Breast epithelium (tissue), 4 donors: ENCODE measurements at regions not wholly inside any gene's neighbourhood (a gene's known extent, or its start where the extent isn't known, plus 50 kb on each side); places are given as distances from the start of the nearest gene placed in this dataset.
"Not testable (repeated sequence)": the region's sequence is repeated elsewhere in the genome, so short reads cannot be mapped to it uniquely, and the experiment has no call there.

ENCODE experiments used
- DNase-seq, 2 donors: peaks; one replicate each; pipeline ENCODE4 v3.0.0-alpha.2; 2019; ENCODE audit warnings: low spot score in 2 of 2
- H3K27ac ChIP-seq, 2 donors: fragments of 200-600 bp; sonication (generic) in 1 of 2; one replicate each; pipeline ENCODE4 v1.5.1; 2016 to 2019; ENCODE audit warnings: mild to moderate bottlenecking in 1 of 2
- H3K27me3 ChIP-seq, 2 donors: fragments of 200-600 bp; sonication (generic) in 1 of 2; one replicate each; pipeline versions ENCODE4 v1.5.1 to v1.6.0; 2017 to 2019; ENCODE audit warnings: control low read depth in 1 of 2, mild to moderate bottlenecking in 1 of 2
- H3K36me3 ChIP-seq: fragments of 200-600 bp; one replicate; pipeline ENCODE4 v1.5.1; 2019
- H3K4me1 ChIP-seq, 2 donors: fragments of 200-600 bp; sonication (generic); one replicate each; pipeline ENCODE4 v1.5.1; 2016 to 2019; ENCODE audit warnings: control low read depth in 1 of 2
- H3K4me3 ChIP-seq, 3 donors: fragments of 200-600 bp; sonication (generic); 1 replicate in 2 of 3; 2 replicates in 1 of 3; pipeline ENCODE4 v1.5.1; 2016 to 2019; ENCODE audit warnings: mild to moderate bottlenecking in 3 of 3, moderate library complexity in 2 of 3
- H3K9me3 ChIP-seq, 2 donors: fragments of 200-600 bp; sonication (generic) in 1 of 2; one replicate each; pipeline ENCODE4 v1.5.1; 2016 to 2019; ENCODE audit warnings: control low read depth in 1 of 2
- POLR2A ChIP-seq: fragments of 450-650 bp; IDR thresholded peaks from one replicate; pipeline ENCODE4 v1.6.1; 2016; ENCODE audit warnings: antibody characterized with exemption, mild to moderate bottlenecking, moderate library complexity
- POLR2AphosphoS5 ChIP-seq, 3 donors: sonication (generic); formaldehyde crosslinking; IDR thresholded peaks; one replicate each; pipeline ENCODE4 v1.6.1; 2017; ENCODE audit warnings: antibody characterized with exemption in 3 of 3
- intact Hi-C: fragments of 100-400 bp; cut with DNase I; formaldehyde crosslinking; loops from one replicate; pipeline ENCODE4 v1.15.1; 2023; ENCODE audit warnings: low total_unique reads
- TF ChIP-seq, protein P1 (sequence below), 3 donors: fragments of 450-650 bp; IDR thresholded peaks; one replicate each; pipeline ENCODE4 v1.5.1; 2016 to 2017; ENCODE audit warnings: antibody characterized with exemption in 3 of 3, mild to moderate bottlenecking in 3 of 3, moderate library complexity in 3 of 3

DNA sequence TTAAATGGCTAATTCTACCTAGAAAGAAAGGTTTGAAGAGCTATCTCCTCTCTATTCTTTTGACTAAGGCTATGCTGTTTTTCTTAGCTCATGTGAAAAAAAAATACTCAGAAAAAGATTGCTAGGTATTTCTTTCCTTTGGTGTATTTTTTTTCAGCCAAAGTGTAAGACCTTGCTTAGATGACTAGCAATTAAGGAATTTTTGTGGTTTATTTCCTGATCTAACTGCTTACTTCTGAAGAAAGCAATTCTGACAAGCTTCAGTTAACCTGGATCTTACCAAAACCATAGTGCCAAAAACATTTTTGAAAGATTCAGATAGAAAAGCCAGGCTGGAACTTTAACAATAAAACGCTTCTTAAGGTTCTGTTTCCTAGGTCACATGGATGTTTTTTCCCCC, 315.6 kb downstream of the SOX2 start:
- Histone ChIP-seq H3K36me3 (no peaks in the 10 kb centered on the region), H3K9me3 (no peaks in the 10 kb centered on the region), H3K4me3 (no peak overlapping the region), H3K27me3 (no peaks in the 10 kb centered on the region), H3K4me1 (no peaks in the 10 kb centered on the region), H3K27ac (no peak overlapping the region)
- TF ChIP-seq, protein P1, sequence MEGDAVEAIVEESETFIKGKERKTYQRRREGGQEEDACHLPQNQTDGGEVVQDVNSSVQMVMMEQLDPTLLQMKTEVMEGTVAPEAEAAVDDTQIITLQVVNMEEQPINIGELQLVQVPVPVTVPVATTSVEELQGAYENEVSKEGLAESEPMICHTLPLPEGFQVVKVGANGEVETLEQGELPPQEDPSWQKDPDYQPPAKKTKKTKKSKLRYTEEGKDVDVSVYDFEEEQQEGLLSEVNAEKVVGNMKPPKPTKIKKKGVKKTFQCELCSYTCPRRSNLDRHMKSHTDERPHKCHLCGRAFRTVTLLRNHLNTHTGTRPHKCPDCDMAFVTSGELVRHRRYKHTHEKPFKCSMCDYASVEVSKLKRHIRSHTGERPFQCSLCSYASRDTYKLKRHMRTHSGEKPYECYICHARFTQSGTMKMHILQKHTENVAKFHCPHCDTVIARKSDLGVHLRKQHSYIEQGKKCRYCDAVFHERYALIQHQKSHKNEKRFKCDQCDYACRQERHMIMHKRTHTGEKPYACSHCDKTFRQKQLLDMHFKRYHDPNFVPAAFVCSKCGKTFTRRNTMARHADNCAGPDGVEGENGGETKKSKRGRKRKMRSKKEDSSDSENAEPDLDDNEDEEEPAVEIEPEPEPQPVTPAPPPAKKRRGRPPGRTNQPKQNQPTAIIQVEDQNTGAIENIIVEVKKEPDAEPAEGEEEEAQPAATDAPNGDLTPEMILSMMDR (IDR thresholded peaks at IDR 0.05) = no peak
- TF ChIP-seq POLR2A (no peak), POLR2AphosphoS5 (IDR thresholded peaks at IDR 0.05) (no peak)
- intact Hi-C loops = no loop called here
- DNase-seq = no peak

DNA sequence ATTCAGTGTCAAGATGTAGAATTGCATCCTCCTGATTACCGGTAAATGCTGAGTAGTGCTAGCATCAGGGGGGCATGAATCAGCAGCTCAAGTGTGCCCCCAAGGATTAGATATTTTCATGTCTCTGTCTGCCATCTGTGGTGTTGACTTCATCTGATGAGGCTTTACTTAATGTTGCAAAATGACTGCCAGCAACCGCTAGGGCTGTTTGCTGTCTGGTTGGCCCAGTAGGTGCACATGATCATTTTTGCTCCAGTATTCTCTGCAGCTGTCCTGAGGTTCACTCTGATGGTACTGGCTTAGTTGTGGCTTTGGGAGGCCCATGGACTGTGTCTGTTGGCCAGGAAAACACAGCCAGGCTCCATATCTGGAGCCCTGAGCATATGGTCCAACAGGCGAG, 316.4 kb downstream of the SOX2 start:
- H3K27ac ChIP-seq = no peak overlapping the region
- no peak for DNase-seq
- H3K4me1 ChIP-seq = no peaks in the 10 kb centered on the region
- H3K36me3 ChIP-seq = no peaks in the 10 kb centered on the region
- intact Hi-C loops = loop anchor here (2.0 kb wide), 1 partner anchor 69 kb away; no protein-coding TSS in a partner anchor
- no peak overlapping the region for H3K4me3 ChIP-seq
- no peaks in the 10 kb centered on the region for H3K9me3 ChIP-seq
- TF ChIP-seq, protein P1 (IDR thresholded peaks at IDR 0.05) = no peak
- TF ChIP-seq POLR2AphosphoS5 (IDR thresholded peaks at IDR 0.05) (no peak), POLR2A (no peak)
- H3K27me3 ChIP-seq = no peaks in the 10 kb centered on the region

DNA sequence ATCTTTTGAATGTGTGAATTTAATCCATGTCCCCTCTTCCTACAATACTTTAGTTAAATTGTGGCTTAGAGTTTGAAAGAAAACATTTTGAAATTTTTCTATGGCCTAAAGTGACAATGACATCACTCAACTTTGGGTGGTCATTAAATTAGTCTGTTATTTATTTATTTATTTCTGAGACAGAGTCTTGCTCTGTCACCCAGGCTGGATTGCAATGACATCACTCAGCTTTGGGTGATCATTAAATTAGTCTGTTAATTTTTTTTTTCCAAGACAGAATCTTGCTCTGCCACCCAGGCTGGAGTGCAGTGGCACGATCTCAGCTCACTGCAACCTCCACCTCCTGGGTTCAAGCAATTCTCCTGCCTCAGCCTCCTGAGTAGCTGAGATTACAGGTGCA, 322.5 kb downstream of the SOX2 start:
- intact Hi-C loops, H3K4me3 ChIP-seq, DNase-seq: not testable (repeated sequence)

GRCh38 chr3:182035324-182035723, 323.6 kb downstream of the SOX2 start:
- Histone ChIP-seq H3K4me1 (no peaks in the 10 kb centered on the region), H3K36me3 (no peaks in the 10 kb centered on the region), H3K4me3 (no peak overlapping the region), H3K27me3 (no peaks in the 10 kb centered on the region), H3K9me3 (no peaks in the 10 kb centered on the region), H3K27ac (no peak overlapping the region)
- DNase-seq = no peak
- TF ChIP-seq POLR2AphosphoS5 (IDR thresholded peaks at IDR 0.05) = no peak
- TF ChIP-seq, protein P1 (IDR thresholded peaks at IDR 0.05) = no peak
- no peak for TF ChIP-seq POLR2A
- intact Hi-C loops = no loop called here

More for the DNA sequence above, 322.5 kb downstream of the SOX2 start:
- H3K27ac ChIP-seq, H3K9me3 ChIP-seq, H3K4me1 ChIP-seq, H3K36me3 ChIP-seq, H3K27me3 ChIP-seq: not testable (repeated sequence)

DNA sequence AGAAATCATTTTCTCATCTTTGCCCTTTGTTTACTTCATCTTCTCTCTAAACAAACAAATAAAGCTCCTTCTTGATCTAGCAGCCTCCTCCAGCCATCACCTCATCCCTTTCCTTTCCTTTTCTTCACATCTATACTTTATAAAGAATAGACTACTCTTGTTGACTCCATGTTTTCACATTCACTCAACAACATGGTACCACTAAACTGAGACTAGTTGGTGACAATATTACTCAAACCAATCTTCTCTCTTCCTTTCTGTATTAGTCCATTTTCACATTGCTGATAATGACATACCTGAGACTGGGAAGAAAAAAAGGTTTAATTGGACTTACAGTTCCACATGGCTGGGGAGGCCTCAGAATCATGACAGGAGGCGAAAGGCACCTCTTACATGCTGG, 324.7 kb downstream of the SOX2 start:
- H3K27ac ChIP-seq = no peak overlapping the region
- no peak overlapping the region for H3K4me3 ChIP-seq
- no peaks in the 10 kb centered on the region for H3K27me3 ChIP-seq
- H3K9me3 ChIP-seq = no peaks in the 10 kb centered on the region
- no peaks in the 10 kb centered on the region for H3K4me1 ChIP-seq
- H3K36me3 ChIP-seq = no peaks in the 10 kb centered on the region
- no peak for DNase-seq
- TF ChIP-seq POLR2A = no peak
- TF ChIP-seq POLR2AphosphoS5 (IDR thresholded peaks at IDR 0.05) = no peak
- TF ChIP-seq, protein P1 (IDR thresholded peaks at IDR 0.05) = no peak
- intact Hi-C loops = no loop called here

- no peak overlapping the region for H3K4me3 ChIP-seq
- no peaks in the 10 kb centered on the region for H3K27me3 ChIP-seq
- no peaks in the 10 kb centered on the region for H3K4me1 ChIP-seq
- TF ChIP-seq POLR2AphosphoS5 (IDR thresholded peaks at IDR 0.05) = no peak
- TF ChIP-seq, protein P1 (IDR thresholded peaks at IDR 0.05) = no peak
- TF ChIP-seq POLR2A = no peak
- no peaks in the 10 kb centered on the region for H3K9me3 ChIP-seq
- no peak overlapping the region for H3K27ac ChIP-seq
- H3K36me3 ChIP-seq = no peaks in the 10 kb centered on the region
- intact Hi-C loops = no loop called here
- no peak for DNase-seq
Measured at GRCh38 chr3:182041668-182042291, 330.1 kb downstream of the SOX2 start.
